HG02610 (cell line): ENCODE measurements at regions not wholly inside any gene's neighbourhood (a gene's known extent, or its start where the extent isn't known, plus 50 kb on each side); places are given as distances from the start of the nearest gene placed in this dataset.
"Not testable (repeated sequence)": the region's sequence is repeated elsewhere in the genome, so short reads cannot be mapped to it uniquely, and the experiment has no call there.

ENCODE experiments used
- ATAC-seq: cut with Tn5 transposase; IDR thresholded peaks from one replicate; pipeline ENCODE4 v1.9.1; 2021; ENCODE audit warnings: mild to moderate bottlenecking, moderate library complexity; ENCODE audit not compliant: unreplicated experiment

DNA sequence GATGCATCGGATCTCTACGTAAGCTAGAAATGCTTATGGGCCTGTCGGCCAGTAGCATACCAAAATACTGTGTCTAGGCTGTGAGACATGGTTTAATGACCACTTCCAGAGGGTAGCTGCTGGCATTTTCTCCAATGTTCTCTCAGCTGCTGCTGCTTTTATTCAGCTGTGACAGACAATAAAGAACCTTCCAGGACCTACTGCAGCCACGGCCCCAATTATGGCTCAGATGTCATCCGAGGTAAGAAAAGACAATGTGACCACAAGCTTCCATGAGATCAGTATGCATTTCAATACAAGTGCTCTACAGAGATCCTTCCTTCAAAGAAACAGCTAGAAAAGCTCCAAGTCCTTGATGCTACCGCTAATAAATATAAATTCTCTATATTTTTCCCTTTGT lies 256.2 kb downstream of the SDHAF3 start:
- ATAC-seq = no peak

DNA sequence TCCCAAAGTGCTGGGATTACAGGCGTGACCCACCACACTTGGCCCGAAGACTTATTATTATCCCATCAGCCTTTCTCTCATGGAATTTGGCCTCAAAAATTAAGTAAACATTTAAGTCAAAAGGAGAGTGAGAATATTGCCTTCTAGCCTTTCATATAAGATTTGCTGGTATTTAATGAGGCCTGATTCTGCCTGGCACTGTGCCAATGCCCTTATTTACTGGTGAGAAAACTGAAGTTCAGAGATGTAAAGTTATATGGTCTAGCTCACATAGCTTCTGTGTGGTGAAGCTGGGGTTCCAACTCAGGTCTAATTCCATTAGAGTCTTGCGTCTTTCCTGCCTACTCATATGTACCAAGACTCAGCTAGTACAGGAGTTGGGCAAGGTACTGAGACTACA lies 260.2 kb downstream of the SDHAF3 start:
- ATAC-seq = no peak

DNA sequence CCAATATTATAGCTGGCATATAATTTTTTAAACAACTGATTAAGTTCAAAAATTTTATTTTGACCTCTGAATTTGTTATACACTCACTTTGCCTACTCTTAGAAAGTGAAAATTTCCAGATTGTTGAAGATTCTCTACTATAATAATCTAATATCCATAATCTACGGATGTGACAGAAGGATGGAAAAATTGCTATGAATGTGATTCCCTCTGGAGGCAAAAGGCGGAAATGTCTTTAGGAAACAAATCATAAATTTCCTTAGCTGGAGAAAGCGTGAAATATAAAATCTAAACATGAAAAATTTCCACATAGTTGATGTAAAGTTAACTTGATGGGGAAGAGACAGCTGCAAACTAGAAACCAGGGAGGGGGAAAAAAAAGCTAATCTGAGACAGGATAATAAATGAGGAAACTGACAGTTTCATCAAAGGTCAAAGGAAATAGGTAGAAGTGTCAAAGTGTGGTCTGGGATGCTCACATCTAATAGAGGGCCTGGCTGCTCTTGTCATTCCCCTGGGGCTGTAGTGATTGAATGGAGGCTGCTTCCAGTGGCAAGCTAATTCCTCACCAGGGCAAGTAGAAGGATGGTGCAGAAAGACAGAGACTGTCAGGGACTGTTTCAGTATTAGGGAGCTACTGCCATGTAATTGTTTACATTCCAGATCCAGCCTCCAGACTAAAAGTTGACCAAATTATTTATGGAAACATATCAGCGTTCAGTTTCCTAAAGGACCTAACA lies 264.5 kb downstream of the SDHAF3 start:
- ATAC-seq = no peak

DNA sequence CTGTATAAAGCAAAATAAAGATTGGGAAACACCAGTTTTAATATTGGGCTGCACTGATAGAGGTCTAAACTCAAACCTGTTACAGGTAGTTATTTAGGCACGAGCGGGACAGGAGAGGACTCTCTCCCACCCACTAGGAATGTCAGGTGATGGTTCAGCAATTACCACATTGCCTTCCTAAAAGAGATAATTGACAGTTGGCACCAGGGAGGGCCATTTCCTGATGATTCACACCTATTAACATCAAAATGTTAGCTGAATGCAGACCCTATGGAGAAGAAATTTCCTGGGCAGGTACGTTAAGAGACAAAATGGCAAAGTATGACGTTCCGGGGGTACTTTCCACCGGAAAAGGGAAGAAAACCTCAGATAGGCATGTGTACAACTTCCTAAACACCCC lies 272.6 kb downstream of the SDHAF3 start:
- no peak for ATAC-seq

DNA sequence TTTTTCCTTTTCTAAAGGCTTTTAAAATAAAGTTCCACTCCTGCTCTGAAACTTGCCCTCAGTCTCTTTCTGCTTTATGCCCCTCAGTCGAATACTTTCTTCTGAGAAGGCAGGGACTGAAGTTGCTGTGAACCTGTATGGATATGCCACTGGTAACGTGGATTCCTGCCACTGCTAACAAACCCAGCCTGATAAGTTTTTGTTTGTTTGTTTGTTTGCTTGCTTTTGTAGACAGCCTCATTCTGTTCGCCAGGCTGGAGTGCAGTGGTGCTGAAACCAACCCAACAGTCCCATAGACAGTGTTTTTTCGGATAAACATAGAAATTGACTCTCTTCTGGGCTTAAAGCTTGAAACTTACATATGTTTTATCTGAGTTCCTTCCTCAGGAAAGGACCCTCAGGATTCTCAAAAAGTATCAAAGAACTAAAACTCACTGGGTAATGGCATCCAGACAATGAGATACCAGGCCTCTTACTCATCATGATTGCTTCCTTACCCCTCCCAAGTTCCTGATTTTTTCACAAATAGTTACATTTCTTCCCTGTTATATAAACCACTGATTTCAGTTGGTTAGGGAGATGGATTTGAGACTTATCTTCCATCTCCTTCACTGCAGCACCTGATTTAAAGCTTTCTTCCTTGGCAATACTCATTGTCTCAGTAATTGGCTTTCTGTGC lies 273.6 kb downstream of the SDHAF3 start:
- no peak for ATAC-seq

DNA sequence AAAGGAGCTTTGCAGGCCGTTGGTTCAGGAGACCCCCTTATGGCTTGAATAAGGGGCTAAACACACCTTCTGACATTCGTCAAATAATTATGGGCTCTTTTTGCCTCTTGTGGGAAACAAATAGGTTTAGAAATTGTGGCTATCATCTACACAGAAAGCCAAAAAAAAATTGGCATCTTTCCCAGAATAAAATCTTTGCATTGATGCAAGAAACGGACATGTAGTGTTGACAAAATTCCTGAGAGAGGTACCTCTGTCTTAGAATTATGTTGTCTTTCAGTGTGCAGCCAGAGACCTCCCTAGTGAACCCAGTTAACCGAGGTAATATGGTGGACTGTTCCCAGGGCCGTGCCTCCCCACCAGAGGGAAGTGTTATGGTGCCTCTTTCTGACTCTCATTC lies 283.9 kb downstream of the SDHAF3 start:
- no peak for ATAC-seq

DNA sequence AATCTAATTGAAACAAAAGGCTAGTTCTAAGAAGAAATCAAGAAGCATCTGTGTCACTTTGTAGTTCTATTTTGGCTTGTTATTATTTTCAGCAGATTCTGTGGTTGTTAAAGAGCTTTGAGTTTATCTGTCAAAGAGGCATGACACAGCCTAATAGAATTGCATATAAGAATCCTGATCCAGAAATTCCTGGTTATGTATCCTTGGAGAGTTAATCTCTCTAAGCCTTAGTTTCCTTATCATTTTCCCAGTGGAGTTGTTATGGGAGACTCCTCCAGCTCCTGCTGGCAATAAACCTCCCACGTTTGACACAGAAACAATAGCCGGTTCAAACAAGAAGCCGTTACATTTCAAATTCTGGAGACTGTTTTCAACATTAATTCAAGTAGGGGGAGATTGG lies 288.3 kb downstream of the SDHAF3 start:
- no peak for ATAC-seq

DNA sequence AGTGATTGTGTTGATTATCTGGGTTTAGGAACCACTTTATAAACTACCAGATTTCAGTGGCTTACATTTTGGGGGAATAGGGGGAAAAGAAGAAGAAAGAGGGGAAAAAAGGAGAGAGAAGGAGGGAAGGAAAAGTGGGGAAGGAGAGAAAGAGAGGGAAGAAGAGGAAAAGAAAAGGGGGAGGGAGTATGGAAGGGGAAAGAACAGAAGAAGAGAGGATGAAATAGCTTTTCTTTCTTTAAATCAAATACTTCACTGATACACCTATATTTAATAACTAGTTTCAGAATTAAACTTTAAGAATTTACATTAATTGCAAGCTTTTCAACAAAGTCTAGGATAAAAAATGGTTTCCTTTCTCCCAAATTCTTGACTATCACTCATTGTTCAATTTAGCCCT lies 289.6 kb downstream of the SDHAF3 start:
- no peak for ATAC-seq

DNA sequence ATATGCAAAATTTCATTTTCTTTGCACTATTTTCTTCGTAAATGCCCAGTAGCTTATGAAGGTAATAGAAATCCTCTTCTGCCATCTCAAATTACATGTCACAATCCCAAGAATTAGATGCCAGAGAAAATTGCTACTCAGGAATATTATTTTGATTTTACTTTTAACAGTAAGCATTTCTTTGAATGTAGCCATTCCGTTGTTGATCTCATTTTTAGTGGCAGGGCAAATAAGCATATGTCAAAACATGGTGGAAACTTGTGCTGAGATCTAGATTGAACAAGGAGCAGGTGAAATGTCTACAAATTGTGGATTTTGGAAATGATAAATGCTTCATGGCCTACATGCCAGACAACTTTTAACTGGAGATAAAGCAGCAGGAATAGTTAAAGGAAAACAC lies 291.8 kb downstream of the SDHAF3 start:
- ATAC-seq = no peak

DNA sequence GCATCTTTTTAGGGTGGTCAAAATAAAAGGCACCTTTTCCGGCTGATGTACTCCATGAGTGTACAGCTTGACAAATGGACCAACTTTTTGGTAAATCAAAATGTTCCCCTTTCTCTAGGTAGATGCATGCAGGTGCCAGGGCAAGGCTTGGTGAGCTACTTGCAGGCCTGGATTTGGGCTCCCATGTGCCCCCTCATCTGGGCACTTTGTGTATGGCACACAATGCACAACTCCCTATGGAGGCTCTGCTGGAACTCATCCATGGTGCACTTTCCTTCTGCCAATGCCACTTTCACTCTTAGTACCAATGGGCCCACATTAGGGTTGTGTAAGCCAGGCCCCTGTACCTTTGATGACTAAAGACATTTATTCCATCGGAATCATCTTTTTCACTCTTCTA lies 300.8 kb downstream of the SDHAF3 start:
- no peak for ATAC-seq

DNA sequence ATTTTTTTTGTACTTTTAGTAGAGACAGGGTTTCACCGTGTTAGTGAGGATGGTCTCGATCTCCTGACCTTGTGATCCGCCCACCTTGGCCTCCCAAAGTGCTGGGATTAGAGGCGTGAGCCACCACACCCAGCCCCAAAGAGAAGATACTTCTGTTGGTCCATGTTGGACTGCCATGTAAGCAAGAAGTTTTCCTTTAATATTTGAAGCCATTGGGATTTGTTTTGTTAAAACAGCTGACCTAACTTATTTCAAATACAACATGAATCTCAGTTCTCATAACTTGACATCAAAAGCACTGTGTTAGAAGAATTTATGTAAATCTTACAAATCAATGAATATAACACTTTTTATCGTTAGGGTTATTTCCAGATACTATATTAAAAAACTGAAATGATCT lies 302.4 kb downstream of the SDHAF3 start:
- ATAC-seq = no peak

DNA sequence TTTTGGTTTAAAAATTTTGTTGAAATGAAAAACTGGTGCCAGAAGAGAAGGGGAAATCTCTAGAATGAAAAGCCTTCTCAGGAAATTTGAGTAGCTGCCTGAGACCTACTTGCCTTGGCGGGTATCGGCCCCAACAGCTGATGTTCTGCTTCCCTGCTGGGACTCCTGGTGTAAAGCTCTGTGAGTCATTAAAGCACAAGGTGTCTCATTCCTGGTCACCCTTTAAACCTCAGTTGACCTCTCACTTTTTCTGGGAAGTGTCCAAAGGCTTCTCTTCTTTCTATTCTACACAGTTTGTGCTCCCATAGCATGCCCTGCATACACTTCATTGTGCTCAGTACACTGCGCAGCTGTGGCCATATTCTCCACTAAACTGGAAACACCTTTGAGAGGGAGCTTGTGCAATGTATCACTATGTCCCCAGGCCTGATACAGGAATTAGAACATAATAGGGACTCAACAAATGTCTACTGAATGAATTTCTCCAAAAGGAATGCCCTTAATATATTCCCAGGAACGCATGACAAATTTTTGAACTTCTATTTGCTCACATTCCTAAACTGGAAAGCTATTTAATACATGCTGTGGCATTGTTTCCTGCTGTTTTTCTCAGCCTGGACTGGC lies 303.9 kb downstream of the SDHAF3 start:
- no peak for ATAC-seq

DNA sequence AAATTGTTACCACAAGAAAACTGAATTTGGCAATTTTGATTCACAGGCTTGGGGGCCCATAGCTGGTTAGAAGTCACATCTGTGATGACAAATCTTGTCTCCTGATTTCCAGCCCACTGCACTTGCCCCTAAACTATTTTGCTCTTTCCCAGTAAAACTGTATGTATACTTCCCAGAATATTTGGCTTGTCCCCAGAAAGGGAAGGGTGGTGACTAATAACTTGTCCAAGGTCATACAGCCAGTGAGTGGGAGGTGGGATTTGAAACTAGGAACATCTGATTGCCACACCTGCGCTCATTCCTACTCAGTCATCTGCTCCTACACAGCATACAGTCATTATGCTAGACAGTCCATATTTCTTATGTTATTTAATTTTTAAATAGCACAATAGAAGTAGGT lies 304.5 kb downstream of the SDHAF3 start:
- ATAC-seq = no peak

DNA sequence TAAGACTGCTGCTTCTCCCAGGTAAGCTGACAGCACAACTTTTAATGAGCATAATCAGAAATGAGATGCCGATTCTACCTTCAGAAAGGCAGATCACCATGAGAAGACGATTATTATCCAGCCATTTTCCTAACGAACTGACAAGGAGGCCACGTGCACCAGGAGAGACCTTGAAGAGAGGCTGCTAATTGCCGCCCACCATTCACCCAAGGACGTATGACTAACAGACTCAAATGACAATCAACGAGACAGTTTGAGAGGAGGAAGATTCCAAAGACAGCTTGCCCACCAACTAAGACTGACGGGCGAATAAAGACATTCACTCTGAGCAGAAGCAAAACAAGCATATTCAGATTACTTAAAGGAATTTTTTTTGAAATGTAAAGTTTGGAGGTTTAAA lies 301.9 kb upstream of the TAC1 start:
- no peak for ATAC-seq

DNA sequence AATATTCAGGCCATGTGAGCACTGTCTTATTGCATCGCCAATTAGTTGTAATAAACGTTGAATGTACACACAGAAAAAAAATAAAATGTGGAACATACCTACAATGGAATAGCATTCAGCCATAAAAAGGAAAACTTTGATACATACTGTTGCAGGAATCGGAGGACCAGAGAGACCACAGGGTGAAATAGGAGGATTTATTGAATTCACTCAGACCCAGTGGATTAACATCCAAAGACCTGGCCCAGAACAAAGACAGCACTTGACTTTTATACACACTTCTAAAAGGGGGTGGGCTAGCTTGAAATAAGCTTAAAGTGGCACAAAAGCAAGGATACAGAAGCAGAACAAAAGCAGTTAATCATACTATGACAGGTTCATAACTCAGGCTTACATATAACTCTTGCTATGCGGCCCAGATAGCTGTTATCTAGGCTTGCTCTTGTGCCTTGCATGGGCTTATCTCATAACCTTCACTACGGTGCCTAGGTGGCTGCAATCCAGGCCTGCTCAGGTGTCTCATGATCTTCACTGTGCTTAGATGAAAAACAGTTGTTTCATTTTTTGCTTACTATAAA lies 292.2 kb upstream of the TAC1 start:
- no peak for ATAC-seq

DNA sequence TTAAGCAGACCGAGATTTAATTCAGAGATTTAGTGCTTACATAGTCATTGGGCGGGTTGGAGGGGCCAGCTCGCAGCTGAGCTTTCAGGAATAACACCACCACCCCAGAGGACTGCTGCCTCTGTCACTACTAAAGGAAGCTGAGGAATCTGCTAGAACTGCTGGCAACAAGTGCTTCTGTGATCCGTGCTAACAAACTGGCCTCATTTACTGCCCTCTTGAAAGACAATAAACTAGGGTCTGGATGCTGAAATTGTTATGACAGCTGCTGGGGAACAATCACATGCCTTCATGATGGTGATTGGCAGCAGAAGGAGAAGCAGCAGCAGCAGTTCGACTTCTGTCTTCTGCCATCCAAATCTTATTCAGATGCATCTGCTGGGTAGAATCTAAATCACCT lies 285.5 kb upstream of the TAC1 start:
- ATAC-seq = no peak

DNA sequence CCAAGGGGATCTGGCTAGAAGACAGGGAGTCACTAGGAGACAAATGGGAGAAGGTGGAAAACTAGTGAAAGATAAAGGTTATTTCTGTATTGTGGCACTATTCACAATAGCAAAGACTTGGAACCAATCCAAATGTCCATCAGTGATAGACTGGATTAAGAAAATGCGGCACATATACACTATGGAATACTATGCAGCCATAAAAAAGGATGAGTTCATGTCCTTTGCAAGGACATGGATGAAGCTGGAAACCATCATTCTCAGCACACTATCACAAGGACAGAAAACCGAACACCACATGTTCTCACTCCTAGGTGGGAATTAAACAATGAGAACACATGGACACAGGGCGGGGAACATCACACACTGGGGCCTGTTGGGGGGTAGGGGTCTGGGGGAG lies 282.4 kb upstream of the TAC1 start:
- not testable (repeated sequence) for ATAC-seq

DNA sequence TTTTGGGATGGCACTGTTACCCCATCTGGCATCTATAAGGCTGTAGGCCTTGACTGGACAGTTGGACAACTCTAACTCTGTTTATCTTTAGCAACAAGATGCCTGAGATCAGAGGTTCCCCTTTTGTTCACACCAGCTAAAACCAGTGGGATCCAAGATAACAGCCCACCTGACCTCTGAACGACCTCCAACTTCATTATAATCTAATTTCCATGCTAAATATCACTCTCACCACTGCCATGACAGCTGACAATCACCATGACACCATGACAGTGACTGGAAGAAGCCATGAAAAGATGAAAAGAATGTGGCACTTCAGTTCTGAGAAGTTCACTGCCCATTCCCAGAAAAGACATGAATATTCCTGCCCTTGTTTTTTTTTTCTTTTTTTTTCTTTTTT lies 281.4 kb upstream of the TAC1 start:
- ATAC-seq = no peak

DNA sequence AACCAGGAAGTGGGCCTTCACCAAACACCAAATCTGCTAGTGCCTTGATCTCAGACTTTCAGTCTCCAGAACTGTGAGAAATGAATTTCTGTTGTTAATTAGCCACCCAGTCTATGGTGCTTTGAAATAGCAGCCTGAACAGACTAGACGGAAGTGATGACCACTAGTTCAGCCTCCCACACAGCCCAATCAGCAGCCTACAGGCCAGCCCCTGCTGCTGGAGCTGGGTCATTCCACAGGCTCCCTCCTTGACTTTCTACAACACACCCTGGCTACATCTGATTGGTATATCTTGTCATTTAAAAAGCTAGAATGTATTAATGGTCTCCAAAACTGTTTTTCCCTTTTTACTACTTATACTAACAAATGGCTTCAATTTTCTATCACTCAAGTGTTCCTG lies 277.2 kb upstream of the TAC1 start:
- ATAC-seq = no peak

DNA sequence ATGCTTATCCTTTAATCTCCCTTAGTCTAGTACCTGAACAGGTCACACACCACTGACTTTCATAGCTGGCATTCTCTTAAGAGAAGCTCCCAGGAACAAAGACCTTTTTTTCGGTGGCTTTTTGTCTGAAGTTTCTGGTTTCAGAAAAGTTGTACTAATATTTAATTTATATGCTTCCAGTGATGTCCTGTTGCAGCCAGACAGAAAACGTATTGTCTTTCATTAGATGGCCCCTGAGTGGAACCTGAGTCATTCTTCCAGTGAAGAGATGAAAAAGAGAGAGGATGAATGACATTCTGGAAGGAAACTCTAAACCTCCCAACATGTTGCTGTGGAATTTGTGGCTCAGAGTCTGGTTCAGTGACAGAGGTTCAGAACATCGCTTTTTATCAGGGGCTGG lies 274.8 kb upstream of the TAC1 start:
- ATAC-seq = no peak

DNA sequence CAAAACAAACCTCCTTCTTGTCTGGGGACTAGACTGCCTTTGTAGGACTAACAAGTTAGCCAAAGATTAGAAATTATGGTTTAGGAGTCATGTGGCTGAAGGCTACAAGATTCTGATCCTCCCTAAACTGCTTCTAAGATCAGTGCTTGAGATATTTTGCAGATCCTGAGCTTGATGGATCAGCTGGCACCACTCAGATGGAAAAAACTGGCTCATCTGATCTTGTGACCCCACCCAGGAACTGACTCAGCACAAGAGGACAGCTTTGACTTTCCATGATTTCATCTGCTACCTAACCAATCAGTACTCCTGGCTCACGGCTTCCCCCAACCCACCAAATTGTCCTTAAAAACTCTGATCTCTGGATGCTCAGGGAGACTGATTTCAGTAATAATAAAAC lies 271.5 kb upstream of the TAC1 start:
- ATAC-seq = no peak

DNA sequence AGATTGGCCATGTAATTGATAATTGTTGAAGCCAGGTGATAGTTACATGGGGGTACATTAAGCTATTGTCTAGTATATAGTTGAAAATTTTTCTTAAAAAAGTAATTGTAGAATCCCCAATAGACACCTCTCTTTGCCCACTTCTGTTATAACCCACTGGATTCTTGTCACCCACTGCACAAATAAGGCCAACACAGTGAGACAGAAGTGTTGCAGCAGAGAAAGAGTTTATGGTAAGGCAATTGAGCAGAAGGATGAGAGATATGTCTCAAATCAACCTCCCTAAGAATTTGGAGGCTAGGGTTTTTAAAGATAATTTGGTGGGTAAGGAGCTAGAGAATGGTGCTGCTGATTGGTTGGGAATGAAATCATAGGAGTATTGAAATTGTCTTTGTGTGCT lies 270.3 kb upstream of the TAC1 start:
- ATAC-seq = no peak
